Spleen (tissue), 7 donors: ENCODE measurements at regions not wholly inside any gene's neighbourhood (a gene's known extent, or its start where the extent isn't known, plus 50 kb on each side); places are given as distances from the start of the nearest gene placed in this dataset.

ENCODE experiments used
- POLR2A ChIP-seq, 3 donors: fragments of 450-650 bp; IDR thresholded peaks; one replicate each; pipeline ENCODE4 v1.5.1; 2017; ENCODE audit warnings: antibody characterized with exemption in 3 of 3, mild to moderate bottlenecking in 1 of 3
- POLR2AphosphoS5 ChIP-seq, 3 donors: sonication (generic); formaldehyde crosslinking; IDR thresholded peaks; one replicate each; pipeline ENCODE4 v1.5.1; 2017; ENCODE audit warnings: antibody characterized with exemption in 3 of 3
- TF ChIP-seq, protein P1 (sequence below), 11 experiments: fragments of 200-600 bp in 7 of 11; fragments of 450-650 bp in 4 of 11; sonication (generic) in 4 of 11; IDR thresholded peaks in 8 of 11; conservative IDR thresholded peaks in 3 of 11; 1 replicate in 7 of 11; 2 replicates in 4 of 11; pipeline versions ENCODE4 v1.4.0 to v1.8.0; 2016 to 2021; ENCODE audit warnings: antibody characterized with exemption in 11 of 11, inconsistent platforms in 4 of 11, mild to moderate bottlenecking in 1 of 11
- donor health status: DM: no; HTN: no; CAD: no; lungs with moderate emphysema.
- donor health status: DM: no; HTN: no; CAD: no.
- donor health status: DM: no; HTN: no; CAD: no.

DNA sequence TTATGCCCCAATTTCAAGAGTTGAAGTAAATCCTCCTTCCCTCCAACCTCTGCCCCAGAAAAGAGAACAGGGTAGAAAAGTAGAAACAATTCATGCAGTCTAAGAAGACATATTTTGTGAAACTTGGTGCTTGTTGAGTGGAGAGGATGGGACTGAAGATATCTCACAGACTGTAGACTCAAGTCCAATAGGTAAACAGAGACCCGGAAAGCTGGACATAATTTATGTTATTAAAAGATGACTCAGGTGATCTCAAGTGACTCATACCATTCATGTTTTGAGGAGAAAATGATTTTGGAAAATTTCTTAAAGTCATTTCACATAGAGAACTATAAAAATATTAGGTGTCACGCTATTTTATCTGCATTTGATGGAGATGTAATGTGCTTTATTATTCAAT is 203.1 kb upstream of the SOX9 start:
- TF ChIP-seq, protein P1, sequence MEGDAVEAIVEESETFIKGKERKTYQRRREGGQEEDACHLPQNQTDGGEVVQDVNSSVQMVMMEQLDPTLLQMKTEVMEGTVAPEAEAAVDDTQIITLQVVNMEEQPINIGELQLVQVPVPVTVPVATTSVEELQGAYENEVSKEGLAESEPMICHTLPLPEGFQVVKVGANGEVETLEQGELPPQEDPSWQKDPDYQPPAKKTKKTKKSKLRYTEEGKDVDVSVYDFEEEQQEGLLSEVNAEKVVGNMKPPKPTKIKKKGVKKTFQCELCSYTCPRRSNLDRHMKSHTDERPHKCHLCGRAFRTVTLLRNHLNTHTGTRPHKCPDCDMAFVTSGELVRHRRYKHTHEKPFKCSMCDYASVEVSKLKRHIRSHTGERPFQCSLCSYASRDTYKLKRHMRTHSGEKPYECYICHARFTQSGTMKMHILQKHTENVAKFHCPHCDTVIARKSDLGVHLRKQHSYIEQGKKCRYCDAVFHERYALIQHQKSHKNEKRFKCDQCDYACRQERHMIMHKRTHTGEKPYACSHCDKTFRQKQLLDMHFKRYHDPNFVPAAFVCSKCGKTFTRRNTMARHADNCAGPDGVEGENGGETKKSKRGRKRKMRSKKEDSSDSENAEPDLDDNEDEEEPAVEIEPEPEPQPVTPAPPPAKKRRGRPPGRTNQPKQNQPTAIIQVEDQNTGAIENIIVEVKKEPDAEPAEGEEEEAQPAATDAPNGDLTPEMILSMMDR (IDR thresholded peaks at IDR 0.05 in 8 of 11, conservative IDR thresholded peaks at IDR 0.05 in 3 of 11) = no peak
- no peak for TF ChIP-seq POLR2AphosphoS5 (IDR thresholded peaks at IDR 0.05)
- no peak for TF ChIP-seq POLR2A (IDR thresholded peaks at IDR 0.05)
